Activated CD8-positive, alpha-beta T cell treated with anti-CD3 and anti-CD28 coated beads, Interleukin-2, amount 10 ng/mL, durations not matched to agents 7 days and 5 days (primary cell): ENCODE measurements at regions not wholly inside any gene's neighbourhood (a gene's known extent, or its start where the extent isn't known, plus 50 kb on each side); places are given as distances from the start of the nearest gene placed in this dataset.
A peak's percentile ranks its signal among the peaks of the same experiment; 100 is the strongest.
"Not testable (repeated sequence)": the region's sequence is repeated elsewhere in the genome, so short reads cannot be mapped to it uniquely, and the experiment has no call there.

Experiments
- ATAC-seq: fragments of 150-1000 bp; cut with Tn5 transposase; one replicate; pipeline ENCODE4 v1.10.0; 2021; ENCODE audit warnings: moderate library complexity
- CTCF ChIA-PET: fragments of 350-600 bp; sonication (Branson Sonifier 250); formaldehyde crosslinking; loops from one replicate; lab custom pipeline; 2021; ENCODE audit warnings: antibody characterized with exemption; lab: Charles Lee
- POLR2A ChIA-PET: fragments of 350-600 bp; sonication (Branson Sonifier 250); formaldehyde crosslinking; loops from one replicate; lab custom pipeline; 2021; ENCODE audit warnings: antibody characterized with exemption; lab: Charles Lee
- DNase-seq: peaks from one replicate; pipeline ENCODE4 v3.0.0-alpha.2; 2020
- H3K27ac Mint-ChIP-seq: one replicate; pipeline ENCODE4 v1.8.0; 2021; ENCODE audit warnings: mild to moderate bottlenecking, mixed read lengths
- H3K27me3 Mint-ChIP-seq: one replicate; pipeline ENCODE4 v1.8.0; 2021; ENCODE audit warnings: low read depth, mixed read lengths
- H3K36me3 Mint-ChIP-seq: one replicate; pipeline ENCODE4 v1.8.0; 2021; ENCODE audit warnings: low read depth, mixed read lengths
- H3K4me1 Mint-ChIP-seq: one replicate; pipeline ENCODE4 v1.8.0; 2021; ENCODE audit warnings: low read depth, mixed read lengths
- H3K4me3 Mint-ChIP-seq: one replicate; pipeline ENCODE4 v1.8.0; 2021; ENCODE audit warnings: mild to moderate bottlenecking, mixed read lengths
- H3K9me3 Mint-ChIP-seq: one replicate; pipeline ENCODE4 v1.8.0; 2022; ENCODE audit warnings: mixed read lengths; ENCODE audit not compliant: insufficient read depth

DNA sequence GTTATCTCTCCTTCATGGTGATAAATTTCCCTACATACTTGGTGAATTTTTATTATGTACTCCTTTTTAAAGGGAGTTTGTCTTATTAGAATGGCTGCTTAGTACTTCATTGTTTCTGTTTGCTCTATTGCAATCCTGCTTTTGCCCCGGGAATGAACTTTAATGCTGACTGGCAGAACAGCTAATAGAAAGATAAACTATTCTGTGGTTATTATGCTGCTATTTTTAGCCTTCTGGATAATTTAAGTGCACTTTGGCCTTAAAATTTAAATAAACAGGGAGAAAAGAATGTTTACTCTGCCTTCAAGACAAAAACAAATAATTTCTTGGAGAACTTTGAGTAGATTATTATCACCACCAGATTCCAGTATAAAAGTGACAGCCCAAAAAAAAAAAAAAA lies 413.8 kb upstream of the CCDC54 start:
- H3K9me3 Mint-ChIP-seq, result no peaks in the 10 kb centered on the region
- ChIA-PET POLR2A (no interaction called here), CTCF (no interaction called here)
- no peak overlapping the region for H3K27ac Mint-ChIP-seq
- no peaks in the 10 kb centered on the region for H3K36me3 Mint-ChIP-seq
- no peaks in the 10 kb centered on the region for H3K4me1 Mint-ChIP-seq
- ATAC-seq, result no peak
- H3K27me3 Mint-ChIP-seq, result no peaks in the 10 kb centered on the region
- no peak overlapping the region for H3K4me3 Mint-ChIP-seq
- no peak for DNase-seq

DNA sequence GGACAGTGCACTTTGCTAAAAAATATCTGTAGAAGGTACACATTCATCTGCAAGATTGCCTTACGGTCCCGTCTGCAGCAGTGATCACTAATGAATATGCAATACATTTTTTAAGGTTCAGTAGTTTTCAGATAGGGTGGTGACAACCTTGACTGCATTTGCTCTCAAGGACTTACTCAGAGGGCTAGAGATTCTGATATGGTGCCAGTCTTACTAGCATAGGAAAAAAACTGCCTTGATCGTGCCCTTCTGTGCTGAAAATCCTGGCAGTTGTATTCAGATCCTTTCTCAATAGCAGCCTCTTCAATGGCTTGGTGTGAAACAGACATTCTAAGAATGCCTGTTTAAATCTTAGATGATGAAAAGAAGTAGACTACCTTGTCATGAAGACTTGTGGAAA lies 411.9 kb upstream of the CCDC54 start:
- no peaks in the 10 kb centered on the region for H3K9me3 Mint-ChIP-seq
- ATAC-seq (no peak), DNase-seq (no peak)
- H3K4me1 Mint-ChIP-seq, result no peaks in the 10 kb centered on the region
- no peaks in the 10 kb centered on the region for H3K27me3 Mint-ChIP-seq
- CTCF ChIA-PET, result no interaction called here
- POLR2A ChIA-PET, result no interaction called here
- no peaks in the 10 kb centered on the region for H3K36me3 Mint-ChIP-seq
- no peak overlapping the region for H3K4me3 Mint-ChIP-seq
- H3K27ac Mint-ChIP-seq, result no peak overlapping the region

DNA sequence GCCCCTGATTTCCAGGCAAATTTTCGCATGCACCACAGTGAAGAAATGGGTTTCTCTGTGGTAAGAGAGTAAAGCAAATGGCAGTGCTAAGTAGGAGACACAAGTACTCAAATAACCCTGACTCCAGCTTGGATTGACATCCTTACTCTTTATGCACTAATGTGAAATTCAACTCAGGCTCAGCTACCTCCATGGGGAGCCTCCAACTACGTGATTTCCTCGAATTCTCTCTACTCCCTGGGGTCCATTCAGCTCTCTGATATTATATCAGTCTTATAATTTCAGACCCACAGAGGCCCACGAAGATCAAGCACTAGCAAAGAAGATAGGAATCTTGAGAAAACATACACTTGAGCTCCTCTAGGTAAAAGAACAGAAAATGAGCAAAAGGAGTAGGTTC lies 407.6 kb upstream of the CCDC54 start:
- DNase-seq (no peak), ATAC-seq (no peak)
- ChIA-PET CTCF (no interaction called here), POLR2A (no interaction called here)
- no peaks in the 10 kb centered on the region for H3K4me1 Mint-ChIP-seq
- H3K27me3 Mint-ChIP-seq, result no peaks in the 10 kb centered on the region
- H3K9me3 Mint-ChIP-seq, result no peaks in the 10 kb centered on the region
- no peak overlapping the region for H3K4me3 Mint-ChIP-seq
- no peak overlapping the region for H3K27ac Mint-ChIP-seq
- no peaks in the 10 kb centered on the region for H3K36me3 Mint-ChIP-seq

DNA sequence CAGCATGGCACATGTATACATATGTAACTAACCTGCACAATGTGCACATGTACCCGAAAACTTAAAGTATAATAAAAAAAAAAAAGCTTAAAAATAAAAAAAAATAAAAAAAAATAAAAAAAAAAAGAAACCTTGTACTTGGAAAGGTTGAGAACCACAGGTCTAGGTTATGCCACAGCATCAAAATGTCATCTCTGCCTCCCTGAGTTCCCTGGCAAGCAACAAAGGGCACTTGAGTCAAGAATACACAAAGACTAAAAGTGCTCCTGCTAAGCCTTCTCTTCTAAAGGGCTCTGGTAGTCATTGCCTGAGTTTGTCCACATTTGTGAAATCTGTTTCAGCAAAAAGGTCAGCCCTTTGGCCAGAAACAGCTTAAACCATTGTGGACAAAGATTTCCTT lies 395.8 kb upstream of the CCDC54 start:
- no peaks in the 10 kb centered on the region for H3K4me1 Mint-ChIP-seq
- no peak overlapping the region for H3K27ac Mint-ChIP-seq
- no peaks in the 10 kb centered on the region for H3K36me3 Mint-ChIP-seq
- ChIA-PET POLR2A (no interaction called here), CTCF (no interaction called here)
- no peak for DNase-seq
- H3K4me3 Mint-ChIP-seq, result no peak overlapping the region
- no peaks in the 10 kb centered on the region for H3K27me3 Mint-ChIP-seq
- H3K9me3 Mint-ChIP-seq, result no peaks in the 10 kb centered on the region
- ATAC-seq, result no peak

DNA sequence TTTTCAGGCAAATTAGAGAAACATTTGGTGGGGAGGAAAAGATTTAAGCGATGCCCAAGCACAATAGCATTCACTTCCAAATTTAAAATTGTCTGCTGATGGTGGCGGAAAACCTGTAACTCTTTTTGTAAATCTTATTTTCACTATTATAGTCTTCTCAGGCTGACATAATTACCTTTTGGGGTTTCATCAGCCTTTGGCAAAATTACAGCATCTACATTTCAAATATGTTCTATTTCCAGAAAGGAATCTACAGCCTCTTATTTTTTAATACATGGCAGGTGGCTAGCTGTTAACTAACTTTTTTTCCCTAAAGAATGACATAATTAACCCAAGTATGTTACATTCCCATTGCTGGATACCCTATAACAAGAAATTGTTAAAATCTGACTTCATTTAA lies 391.5 kb upstream of the CCDC54 start:
- ATAC-seq (no peak), DNase-seq (no peak)
- POLR2A ChIA-PET, result no interaction called here
- Mint-ChIP-seq H3K4me1 (no peaks in the 10 kb centered on the region), H3K4me3 (no peak overlapping the region), H3K36me3 (no peaks in the 10 kb centered on the region), H3K9me3 (no peaks in the 10 kb centered on the region), H3K27ac (no peak overlapping the region), H3K27me3 (no peaks in the 10 kb centered on the region)
- CTCF ChIA-PET, result no interaction called here

DNA sequence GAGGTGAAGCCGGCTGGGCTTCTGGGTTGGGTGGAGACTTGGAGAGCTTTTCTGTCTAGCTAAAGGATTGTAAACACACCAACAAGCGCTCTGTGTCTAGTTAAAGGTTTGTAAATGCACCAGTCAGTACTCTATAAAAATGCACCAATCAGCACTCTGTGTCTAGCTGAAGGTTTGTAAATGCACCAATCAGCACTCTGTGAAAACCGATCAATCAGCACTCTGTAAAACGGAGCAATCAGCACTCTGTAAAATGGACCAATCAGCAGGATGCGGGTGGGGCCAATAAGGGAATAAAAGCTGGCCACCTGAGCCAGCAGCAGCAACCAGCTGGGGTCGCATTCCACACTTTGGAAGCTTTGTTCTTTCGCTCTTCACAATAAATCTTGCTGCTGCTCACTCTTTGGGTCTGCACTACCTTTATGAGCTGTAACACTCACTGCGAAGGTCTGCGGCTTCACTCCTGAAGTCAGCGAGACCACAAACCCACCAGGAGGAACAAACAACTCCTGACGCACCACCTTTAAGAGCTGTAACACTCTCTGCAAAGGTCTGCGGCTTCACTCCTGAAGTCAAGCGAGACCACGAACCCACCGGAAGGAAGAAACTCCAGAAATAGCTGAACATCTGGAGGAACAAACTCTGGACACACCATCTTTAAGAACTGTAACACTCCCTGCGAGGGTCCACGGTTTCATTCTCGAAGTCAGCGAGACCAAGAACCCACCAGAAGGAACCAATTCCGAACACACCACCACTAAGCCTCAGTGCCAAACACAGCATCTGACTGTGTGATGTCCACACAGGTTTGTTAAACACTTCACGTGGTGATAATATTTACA lies 378.2 kb upstream of the CCDC54 start:
- peak overlapping the region; percentile 47 for H3K4me3 Mint-ChIP-seq

DNA sequence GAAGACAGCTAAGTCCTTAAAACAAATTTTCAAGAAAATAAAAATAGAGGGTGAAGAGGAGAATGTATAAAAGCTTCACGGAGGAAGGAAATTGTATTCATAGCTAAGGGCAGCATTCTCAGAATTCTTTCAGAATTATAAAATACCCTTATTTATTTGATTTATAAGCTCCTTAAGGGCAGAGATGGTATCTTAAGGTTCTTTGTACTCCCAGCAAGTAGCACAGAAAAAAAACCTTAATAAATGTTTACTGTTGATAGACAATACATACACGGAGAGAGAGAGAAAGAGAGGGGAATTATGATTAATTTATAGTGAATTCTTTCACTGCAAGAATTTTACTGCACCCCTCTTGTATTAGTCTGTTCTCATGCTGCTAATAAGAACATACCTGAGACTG lies 375.6 kb upstream of the CCDC54 start:
- Mint-ChIP-seq H3K4me3 (no peak overlapping the region), H3K9me3 (peaks cover 10% of the 10 kb centered on the region), H3K36me3 (no peaks in the 10 kb centered on the region), H3K27me3 (no peaks in the 10 kb centered on the region), H3K4me1 (peaks cover 16% of the 10 kb centered on the region), H3K27ac (no peak overlapping the region)
- POLR2A ChIA-PET, result no interaction called here
- DNase-seq, result no peak
- ATAC-seq, result no peak
- CTCF ChIA-PET, result no interaction called here

More for the DNA sequence above, 378.2 kb upstream of the CCDC54 start:
- H3K36me3 Mint-ChIP-seq, H3K27me3 Mint-ChIP-seq, H3K27ac Mint-ChIP-seq, POLR2A ChIA-PET: not testable (repeated sequence)
- ATAC-seq, result peak; percentile 53
- DNase-seq, result peak; percentile 47
- Mint-ChIP-seq H3K9me3 (peaks cover 11% of the 10 kb centered on the region), H3K4me1 (peaks cover 16% of the 10 kb centered on the region)
- CTCF ChIA-PET, result interaction anchor here (1.3 kb wide), 1 partner anchor 66 kb away, joined by 3 read pairs; no protein-coding TSS in a partner anchor

DNA sequence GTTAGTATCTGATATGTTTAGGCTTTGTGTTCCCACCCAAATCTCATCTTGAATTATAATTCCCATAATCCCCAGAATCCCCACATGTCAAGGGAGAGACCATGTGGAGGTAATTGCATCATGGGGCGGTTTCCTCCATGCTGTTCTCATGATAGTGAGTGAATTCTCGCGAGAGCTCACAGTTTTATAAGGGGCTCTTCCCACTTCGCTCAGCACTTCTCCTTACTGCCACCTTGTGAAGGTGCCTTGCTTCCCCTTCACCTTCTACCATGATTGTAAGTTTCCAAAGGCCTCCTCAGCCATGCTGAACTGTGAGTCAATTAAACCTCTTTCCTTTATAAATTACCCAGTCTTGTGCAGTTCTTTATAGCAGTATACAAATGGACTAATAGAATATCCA lies 371.9 kb upstream of the CCDC54 start:
- H3K4me1 Mint-ChIP-seq, H3K27me3 Mint-ChIP-seq, POLR2A ChIA-PET, DNase-seq, H3K4me3 Mint-ChIP-seq, ATAC-seq, H3K27ac Mint-ChIP-seq, H3K36me3 Mint-ChIP-seq: not testable (repeated sequence)
- peaks cover 10% of the 10 kb centered on the region for H3K9me3 Mint-ChIP-seq
- CTCF ChIA-PET, result interaction anchor here (1.3 kb wide), 1 partner anchor 59 kb away, joined by 3 read pairs; no protein-coding TSS in a partner anchor

DNA sequence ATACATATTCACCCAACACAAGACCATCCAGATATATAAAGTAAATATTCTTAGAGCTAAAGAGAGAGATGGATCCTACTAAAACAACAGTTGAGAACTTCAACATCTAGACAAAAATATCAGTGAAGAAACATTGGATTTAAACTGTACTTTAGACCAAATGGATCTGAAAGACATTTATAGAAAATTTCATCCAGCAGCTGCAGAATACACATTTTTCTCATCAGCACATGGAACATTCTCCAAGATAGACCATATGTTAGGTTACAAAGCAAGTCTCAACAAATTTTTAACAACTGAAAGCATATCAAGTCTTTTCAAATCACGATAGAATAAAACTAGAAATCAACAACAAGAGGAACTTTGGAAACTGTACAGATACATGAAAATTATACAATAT lies 369.0 kb upstream of the CCDC54 start:
- DNase-seq (no peak), ATAC-seq (no peak)
- H3K9me3 Mint-ChIP-seq, result no peaks in the 10 kb centered on the region
- POLR2A ChIA-PET, result no interaction called here
- H3K36me3 Mint-ChIP-seq, result no peaks in the 10 kb centered on the region
- no peak overlapping the region for H3K4me3 Mint-ChIP-seq
- H3K27me3 Mint-ChIP-seq, result no peaks in the 10 kb centered on the region
- no peak overlapping the region for H3K27ac Mint-ChIP-seq
- H3K4me1 Mint-ChIP-seq, result no peaks in the 10 kb centered on the region
- CTCF ChIA-PET, result no interaction called here

DNA sequence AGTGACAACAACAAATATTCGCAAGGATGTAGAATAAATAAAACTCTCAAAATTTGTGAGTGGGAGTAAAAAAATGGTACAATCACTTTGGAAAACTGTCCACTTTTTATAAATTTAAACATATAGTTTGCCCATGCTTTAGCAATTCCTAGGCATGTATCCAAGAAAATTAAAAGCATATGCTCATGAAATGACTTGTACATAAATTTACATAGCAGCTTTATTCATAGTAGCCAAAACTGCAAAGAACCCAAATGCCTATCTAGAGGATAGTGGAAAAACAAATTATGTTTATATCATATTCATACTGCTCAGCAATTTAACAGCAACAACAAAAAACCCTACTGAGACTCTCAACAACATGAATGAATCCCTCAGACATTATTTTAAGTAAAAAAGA lies 363.6 kb upstream of the CCDC54 start:
- Mint-ChIP-seq H3K9me3 (peaks cover 7% of the 10 kb centered on the region), H3K4me3 (no peak overlapping the region), H3K36me3 (no peaks in the 10 kb centered on the region), H3K27me3 (no peaks in the 10 kb centered on the region), H3K27ac (no peak overlapping the region), H3K4me1 (no peaks in the 10 kb centered on the region)
- DNase-seq (no peak), ATAC-seq (no peak)
- CTCF ChIA-PET, result no interaction called here
- POLR2A ChIA-PET, result no interaction called here

DNA sequence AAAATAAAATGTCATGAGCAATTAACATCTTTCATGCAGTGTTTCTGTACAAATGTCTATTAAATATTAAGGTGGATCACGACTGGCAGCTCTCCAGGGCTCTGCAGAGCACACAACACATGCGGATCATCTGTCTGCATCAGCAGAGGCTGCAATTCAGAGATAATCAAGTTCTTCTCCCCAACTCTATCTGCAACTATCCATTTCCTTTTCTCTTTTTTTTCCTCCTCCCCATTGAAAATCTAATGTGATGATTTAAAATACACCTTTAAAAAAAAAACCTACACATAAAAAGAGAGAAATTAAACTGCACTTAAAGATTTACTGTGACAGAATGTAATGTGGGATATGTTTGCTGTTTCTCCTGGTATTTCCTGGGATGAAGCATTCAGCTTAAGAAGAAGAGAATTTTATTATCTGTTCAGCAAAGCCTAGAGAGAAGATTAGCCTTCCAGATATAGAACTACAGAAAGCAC lies 352.6 kb upstream of the CCDC54 start:
- POLR2A ChIA-PET, result no interaction called here
- ATAC-seq, result no peak
- H3K9me3 Mint-ChIP-seq, result no peaks in the 10 kb centered on the region
- H3K36me3 Mint-ChIP-seq, result no peaks in the 10 kb centered on the region
- no peak overlapping the region for H3K27ac Mint-ChIP-seq
- DNase-seq, result no peak
- no peaks in the 10 kb centered on the region for H3K4me1 Mint-ChIP-seq
- H3K27me3 Mint-ChIP-seq, result no peaks in the 10 kb centered on the region
- CTCF ChIA-PET, result no interaction called here
- H3K4me3 Mint-ChIP-seq, result no peak overlapping the region

DNA sequence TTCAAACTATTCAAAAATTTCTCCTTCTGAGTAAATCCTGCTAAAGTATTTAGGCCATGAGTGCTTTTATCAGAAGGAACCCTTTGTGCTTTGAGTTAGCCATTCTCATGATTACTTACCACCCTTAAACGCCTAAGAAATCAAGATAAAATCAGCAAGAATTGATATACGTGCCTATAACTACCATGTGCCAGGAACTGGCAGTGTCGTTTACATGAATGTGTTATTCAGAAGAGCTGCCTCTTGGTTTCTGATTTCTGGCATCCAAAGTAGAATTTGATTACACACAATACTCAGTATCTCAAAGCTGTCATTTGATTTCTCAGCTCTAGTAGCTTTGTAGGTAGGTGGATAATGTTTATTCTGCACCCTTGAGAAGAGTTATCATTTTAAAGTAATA lies 351.3 kb upstream of the CCDC54 start:
- Mint-ChIP-seq H3K4me3 (no peak overlapping the region), H3K27ac (no peak overlapping the region), H3K4me1 (no peaks in the 10 kb centered on the region), H3K36me3 (no peaks in the 10 kb centered on the region), H3K27me3 (no peaks in the 10 kb centered on the region), H3K9me3 (no peaks in the 10 kb centered on the region)
- no peak for ATAC-seq
- no peak for DNase-seq
- ChIA-PET CTCF (no interaction called here), POLR2A (no interaction called here)
